ENCODE measurements at regions not wholly inside any gene's neighbourhood (a gene's known extent, or its start where the extent isn't known, plus 50 kb on each side); places are given as distances from the start of the nearest gene placed in this dataset.
"Not testable (repeated sequence)": the region's sequence is repeated elsewhere in the genome, so short reads cannot be mapped to it uniquely, and the experiment has no call there.

GRCh38 chr11:23453522-23453921 lies 593.2 kb upstream of the CCDC179 start:
- H3K4me3 ChIP-seq (replicated peaks; ENCODE audit: low read depth, low read length) = no peak overlapping the region
- TF ChIP-seq CTCF (IDR thresholded peaks at IDR 0.05; ENCODE audit: low read length, missing control alignments) = no peak

DNA sequence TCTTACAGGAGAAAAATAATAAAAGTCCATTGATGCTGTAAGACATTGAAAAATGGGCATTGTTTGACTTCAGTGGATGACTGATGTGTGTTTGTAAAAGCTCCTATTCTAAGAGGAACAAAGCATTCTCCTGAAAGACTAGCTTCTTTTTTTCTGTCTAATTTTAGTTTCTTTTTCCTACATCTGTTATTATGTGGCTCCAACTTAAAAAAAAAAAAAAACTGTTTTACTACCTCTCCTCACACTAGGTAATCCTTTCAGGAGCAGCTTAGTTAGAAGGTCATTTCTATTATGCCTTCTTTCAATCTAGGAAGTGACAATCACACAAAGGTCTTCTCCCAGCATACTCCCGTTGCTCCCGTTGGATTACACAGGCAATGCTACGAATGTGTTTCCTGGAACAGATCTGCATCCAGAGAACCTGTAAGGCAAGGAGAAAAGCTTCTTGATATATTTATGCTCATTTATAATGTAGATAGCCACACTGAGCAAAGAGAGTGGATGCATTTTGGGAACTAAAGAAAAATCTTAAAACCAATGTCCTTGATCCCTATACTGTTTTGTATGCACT lies 595.1 kb upstream of the CCDC179 start:
- no peak for TF ChIP-seq CTCF (IDR thresholded peaks at IDR 0.05; ENCODE audit: low read length, missing control alignments)
- no peak for DNase-seq (ENCODE audit: low read depth)
- H3K4me3 ChIP-seq (replicated peaks; ENCODE audit: low read depth, low read length) = no peak overlapping the region

More at GRCh38 chr11:23453522-23453921, 593.2 kb upstream of the CCDC179 start:
- no peak for DNase-seq (ENCODE audit: low read depth)

DNA sequence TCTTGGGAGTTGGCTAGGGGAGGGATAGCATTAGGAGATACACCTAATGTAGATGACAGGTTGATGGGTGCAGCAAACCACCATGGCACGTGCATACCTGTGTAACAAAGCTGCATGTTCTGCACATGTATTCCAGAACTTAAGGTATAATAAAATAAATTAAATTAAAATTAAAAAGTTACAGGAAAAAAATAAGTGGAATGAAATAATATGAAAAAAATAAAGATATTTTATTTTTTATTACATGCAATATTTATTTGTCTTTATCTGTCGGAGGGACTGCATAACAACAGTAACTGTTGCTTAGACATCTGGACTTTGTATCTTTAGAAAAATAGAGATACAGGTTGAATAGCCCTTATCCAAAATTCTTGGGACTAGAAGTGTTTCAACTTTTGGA lies 597.4 kb upstream of the CCDC179 start:
- no peak for DNase-seq (ENCODE audit: low read depth)
- H3K4me3 ChIP-seq (replicated peaks; ENCODE audit: low read depth, low read length) = no peak overlapping the region
- no peak for TF ChIP-seq CTCF (IDR thresholded peaks at IDR 0.05; ENCODE audit: low read length, missing control alignments)

- DNase-seq (ENCODE audit: low read depth) = no peak
- no peak for TF ChIP-seq CTCF (IDR thresholded peaks at IDR 0.05; ENCODE audit: low read length, missing control alignments)
- no peak overlapping the region for H3K4me3 ChIP-seq (replicated peaks; ENCODE audit: low read depth, low read length)
These were observed 611.6 kb upstream of the CCDC179 start for GRCh38 chr11:23471878-23472277.

- DNase-seq (ENCODE audit: low read depth) = peak; percentile 2
- TF ChIP-seq CTCF (IDR thresholded peaks at IDR 0.05; ENCODE audit: low read length, missing control alignments) = no peak
- no peak overlapping the region for H3K4me3 ChIP-seq (replicated peaks; ENCODE audit: low read depth, low read length)
These were observed 613.5 kb upstream of the CCDC179 start for GRCh38 chr11:23473782-23474181.

DNA sequence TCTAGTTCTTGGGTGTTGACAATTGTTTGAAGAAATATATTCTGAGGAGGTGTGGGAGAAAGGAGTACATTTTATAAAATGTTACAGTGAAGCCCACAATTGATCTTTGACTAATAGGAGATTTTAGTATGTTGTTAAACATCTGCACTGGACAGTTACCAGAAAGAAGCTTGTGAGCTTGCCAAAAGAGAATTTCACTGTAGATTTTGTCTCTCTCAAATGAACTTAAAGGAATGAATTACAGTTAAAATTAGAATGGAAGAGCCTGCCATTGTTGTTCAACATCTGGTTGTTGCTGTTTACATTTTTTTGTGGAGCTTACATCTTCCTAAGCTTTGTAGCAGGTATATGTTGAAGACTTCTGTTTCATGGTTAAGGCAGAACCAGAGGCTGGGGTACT lies 620.5 kb upstream of the CCDC179 start:
- TF ChIP-seq CTCF (IDR thresholded peaks at IDR 0.05; ENCODE audit: low read length, missing control alignments) = no peak
- DNase-seq (ENCODE audit: low read depth) = no peak
- no peak overlapping the region for H3K4me3 ChIP-seq (replicated peaks; ENCODE audit: low read depth, low read length)

DNA sequence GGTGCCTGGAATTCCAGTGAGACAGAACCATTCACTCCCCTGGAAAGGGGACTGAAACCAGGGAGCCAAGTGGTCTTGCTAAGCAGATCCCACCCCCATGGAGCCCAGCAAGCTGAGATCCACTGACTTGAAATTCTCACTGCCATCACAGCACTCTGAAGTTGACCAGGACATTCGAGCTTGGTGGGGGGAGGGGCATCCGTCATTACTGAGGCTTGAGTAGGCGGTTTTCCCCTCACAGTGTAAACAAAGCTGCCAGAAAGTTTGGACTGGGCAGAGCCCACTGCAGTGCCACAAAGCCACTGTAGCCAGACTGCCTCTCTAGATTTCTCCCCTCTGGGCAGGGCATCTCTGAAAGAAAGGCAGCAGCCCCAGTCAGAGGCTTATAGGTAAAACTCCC lies 623.9 kb upstream of the CCDC179 start:
- not testable (repeated sequence) for DNase-seq (ENCODE audit: low read depth); H3K4me3 ChIP-seq (replicated peaks; ENCODE audit: low read depth, low read length)

GRCh38 chr11:23484618-23485017 lies 624.3 kb upstream of the CCDC179 start:
- DNase-seq (ENCODE audit: low read depth); H3K4me3 ChIP-seq (replicated peaks; ENCODE audit: low read depth, low read length): not testable (repeated sequence)

Data from fibroblast of pulmonary artery (primary cell).